ENCODE measurements at regions not wholly inside any gene's neighbourhood (a gene's known extent, or its start where the extent isn't known, plus 50 kb on each side); places are given as distances from the start of the nearest gene placed in this dataset.

DNA sequence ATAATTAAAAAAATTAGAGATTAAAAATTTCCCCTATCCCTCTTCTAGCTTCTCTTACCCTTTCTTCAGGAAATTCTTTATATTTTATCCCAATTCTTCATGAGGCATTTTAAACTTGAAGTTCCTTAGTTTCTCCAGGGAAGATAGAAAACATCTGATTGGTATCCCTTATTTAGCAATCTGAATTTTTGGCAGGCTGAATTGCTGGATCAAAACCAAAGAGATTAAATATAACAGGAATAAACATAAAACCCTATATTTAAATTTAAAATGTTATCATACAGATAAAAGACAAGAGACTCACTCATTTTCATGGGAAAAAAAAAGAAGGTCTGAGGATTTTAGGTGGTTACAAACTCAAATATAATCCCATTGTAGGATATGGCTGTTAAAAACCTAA, 204.2 kb downstream of the CHRM3 start:
- in situ Hi-C loops (cut with HindIII; ENCODE audit: low sequenced_read_pairs): no loop called here

- in situ Hi-C loops (cut with HindIII; ENCODE audit: low sequenced_read_pairs): no loop called here
These were observed 207.2 kb downstream of the CHRM3 start for GRCh38 chr1:239593527-239593926.

- in situ Hi-C loops (cut with HindIII; ENCODE audit: low sequenced_read_pairs): no loop called here
These were observed 214.2 kb downstream of the CHRM3 start for GRCh38 chr1:239600588-239600987.

DNA sequence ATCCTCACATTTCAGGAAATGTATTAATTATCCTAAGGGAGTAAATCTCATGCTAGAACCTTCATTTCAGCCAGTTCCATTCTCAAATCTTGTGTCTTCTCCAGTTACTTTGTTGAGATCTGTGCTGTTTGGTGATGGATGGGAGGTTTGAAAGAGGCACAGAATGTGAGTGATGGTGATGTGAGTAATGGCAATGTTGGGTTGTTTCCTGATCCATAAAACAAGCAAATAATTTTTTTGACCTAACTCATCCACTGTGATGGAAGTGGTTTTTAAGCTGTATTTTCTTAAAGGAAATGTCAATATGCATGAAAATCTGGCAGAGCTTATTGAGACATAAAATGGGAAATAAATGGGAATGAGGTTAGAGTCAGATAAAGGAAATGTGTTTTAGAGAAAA, 214.7 kb downstream of the CHRM3 start:
- in situ Hi-C loops (cut with HindIII; ENCODE audit: low sequenced_read_pairs): no loop called here

DNA sequence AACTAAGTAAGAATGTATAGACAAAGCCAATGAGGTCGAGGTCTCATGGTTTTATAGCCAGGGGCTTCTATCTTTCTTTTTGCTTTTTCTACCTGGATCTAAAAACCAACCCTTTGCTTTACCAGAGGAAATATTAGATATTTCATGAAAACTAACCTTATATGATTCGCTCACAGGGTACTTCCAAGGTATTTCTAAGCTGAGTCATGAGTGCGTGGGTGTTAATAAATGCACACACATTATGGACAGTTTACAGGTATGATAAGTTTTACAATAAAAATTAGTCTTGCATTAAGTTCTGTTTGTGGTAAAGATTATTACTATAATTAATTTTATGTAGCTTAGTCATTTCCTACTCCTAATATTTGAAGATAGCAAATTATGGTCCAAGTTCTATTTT, 217.2 kb downstream of the CHRM3 start:
- in situ Hi-C loops (cut with HindIII; ENCODE audit: low sequenced_read_pairs): no loop called here

DNA sequence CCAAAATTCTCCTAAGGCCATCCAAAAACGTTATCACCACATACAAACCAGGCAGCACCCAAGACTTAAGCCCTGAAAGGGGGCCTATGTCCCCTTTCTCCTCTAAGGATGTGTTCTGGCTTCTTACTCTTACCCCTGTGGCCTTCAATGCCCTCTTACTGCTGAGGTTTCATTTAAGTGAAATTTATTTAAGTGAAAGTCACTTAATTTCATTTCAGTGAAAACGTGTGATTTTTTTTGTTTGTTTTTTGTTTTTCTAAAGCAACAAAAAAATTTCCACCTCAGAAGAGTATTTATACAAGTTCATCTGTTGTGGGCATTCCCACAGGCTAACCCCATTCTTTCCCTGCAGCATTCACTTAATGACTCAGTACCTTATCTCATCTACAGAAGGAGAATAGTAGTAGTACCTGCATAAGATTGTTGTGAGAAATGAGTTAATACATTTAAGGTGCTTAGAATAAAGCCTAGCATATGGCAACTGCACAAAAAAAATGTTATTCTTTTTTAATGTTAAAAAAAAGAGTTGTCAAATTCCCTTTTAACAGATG, 220.6 kb downstream of the CHRM3 start:
- in situ Hi-C loops (cut with HindIII; ENCODE audit: low sequenced_read_pairs): no loop called here

GRCh38 chr1:239608469-239608868, 222.1 kb downstream of the CHRM3 start:
- in situ Hi-C loops (cut with HindIII; ENCODE audit: low sequenced_read_pairs): no loop called here

DNA sequence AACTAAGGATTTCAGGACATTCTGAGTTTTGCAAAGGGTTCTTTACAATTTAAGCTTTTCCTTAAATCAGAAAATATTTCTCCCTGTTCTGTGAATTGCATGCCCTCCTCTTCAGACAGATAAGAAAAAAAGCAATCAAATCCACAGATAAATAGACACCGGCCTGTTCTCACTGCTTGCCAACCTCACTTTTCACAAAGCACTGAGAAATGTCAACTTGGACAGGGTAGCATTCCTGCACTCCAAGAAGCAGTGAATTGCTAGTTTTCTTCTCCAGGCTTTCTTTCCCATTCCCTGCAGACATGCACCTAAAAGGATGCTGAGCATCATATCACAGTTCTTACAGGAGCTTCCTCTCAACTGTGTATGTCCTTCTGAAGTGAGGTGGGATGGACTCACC, 226.0 kb downstream of the CHRM3 start:
- in situ Hi-C loops (cut with HindIII; ENCODE audit: low sequenced_read_pairs): no loop called here

GRCh38 chr1:239616673-239617072, 230.3 kb downstream of the CHRM3 start:
- in situ Hi-C loops (cut with HindIII; ENCODE audit: low sequenced_read_pairs): no loop called here

DNA sequence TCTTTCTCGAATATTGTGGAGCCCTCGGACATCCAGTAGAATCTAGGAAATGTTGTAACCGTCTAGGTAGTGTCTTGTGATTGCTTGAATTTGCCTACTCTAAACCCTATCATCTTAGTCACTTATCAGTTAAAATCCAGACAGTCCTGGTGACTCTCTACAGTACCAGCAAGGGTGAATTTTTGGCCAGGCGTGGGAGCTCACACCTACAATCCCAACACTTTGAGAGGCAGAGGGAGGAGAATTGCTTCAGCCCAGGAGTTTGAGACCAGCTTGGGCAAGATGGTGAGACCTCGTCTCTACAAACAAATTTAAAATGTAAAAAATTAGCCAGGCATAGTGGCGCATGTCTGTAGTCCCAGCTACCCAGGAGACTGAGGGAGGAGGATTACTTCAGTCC, 230.9 kb downstream of the CHRM3 start:
- in situ Hi-C loops (cut with HindIII; ENCODE audit: low sequenced_read_pairs): no loop called here

- in situ Hi-C loops (cut with HindIII; ENCODE audit: low sequenced_read_pairs): no loop called here
These were observed 231.4 kb downstream of the CHRM3 start for GRCh38 chr1:239617731-239618130.

DNA sequence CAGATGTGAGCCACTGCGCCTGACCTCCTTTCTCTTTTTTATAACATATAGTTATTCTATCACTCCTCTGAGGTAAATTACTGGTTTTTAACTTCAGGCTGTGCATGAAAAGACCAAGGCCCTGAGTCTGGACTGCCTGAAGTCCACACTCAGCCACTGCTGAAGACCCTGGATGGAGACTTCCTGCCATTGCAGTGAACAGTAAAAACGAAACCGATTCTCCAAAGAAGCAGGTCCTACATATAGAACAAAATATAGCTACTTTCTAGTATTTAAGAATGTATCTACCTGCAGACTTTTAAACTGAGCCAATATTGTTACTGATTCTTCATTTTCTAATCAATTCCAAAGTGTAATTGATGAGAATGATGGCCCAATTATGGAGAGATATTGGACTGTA, 232.8 kb downstream of the CHRM3 start:
- in situ Hi-C loops (cut with HindIII; ENCODE audit: low sequenced_read_pairs): no loop called here

DNA sequence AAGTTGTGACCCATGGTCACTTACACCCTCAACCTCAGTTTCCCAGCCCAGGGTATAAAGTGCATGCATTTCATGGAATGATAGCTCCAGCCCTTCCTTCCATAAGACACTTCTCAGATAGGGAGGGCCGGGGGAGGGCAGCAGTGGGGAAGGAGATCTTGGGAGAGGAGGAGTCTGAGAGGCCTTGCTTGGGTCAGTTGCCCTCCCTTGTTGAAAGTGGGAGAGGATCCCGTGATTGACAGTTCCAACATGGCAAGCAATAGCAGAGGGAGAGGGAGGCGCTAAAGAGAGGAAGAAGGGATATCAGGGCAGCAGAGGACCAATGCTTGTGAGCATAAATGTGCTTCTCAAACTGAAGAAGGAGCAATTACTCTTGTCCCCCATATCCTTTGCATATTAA, 244.4 kb downstream of the CHRM3 start:
- in situ Hi-C loops (cut with HindIII; ENCODE audit: low sequenced_read_pairs): no loop called here

GRCh38 chr1:239633432-239633831, 247.1 kb downstream of the CHRM3 start:
- in situ Hi-C loops (cut with HindIII; ENCODE audit: low sequenced_read_pairs): no loop called here

- in situ Hi-C loops (cut with HindIII; ENCODE audit: low sequenced_read_pairs): no loop called here
These were observed 248.9 kb downstream of the CHRM3 start for GRCh38 chr1:239635276-239635675.

- in situ Hi-C loops (cut with HindIII; ENCODE audit: low sequenced_read_pairs): no loop called here
These were observed 250.0 kb downstream of the CHRM3 start for GRCh38 chr1:239636347-239636746.

DNA sequence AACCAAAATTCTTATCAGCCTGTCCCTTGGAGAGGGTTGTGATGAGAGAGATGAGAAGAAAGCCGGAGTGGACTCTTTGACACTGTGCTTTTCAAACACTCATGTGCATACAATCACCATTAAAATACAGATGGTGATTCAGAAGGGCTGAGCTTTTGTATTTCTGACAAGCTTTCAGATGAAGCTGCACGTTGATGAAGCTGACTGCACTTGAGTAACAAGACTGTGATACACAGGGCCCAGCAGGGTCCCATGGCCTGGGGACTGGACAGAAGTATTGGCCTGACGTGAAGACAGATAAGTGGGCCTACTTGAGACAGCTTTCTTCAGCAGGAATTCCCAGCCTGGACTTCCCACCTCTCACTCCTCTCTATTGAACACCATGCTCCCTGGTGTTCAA, 258.2 kb downstream of the CHRM3 start:
- in situ Hi-C loops (cut with HindIII; ENCODE audit: low sequenced_read_pairs): no loop called here

GRCh38 chr1:239647045-239647444, 260.7 kb downstream of the CHRM3 start:
- in situ Hi-C loops (cut with HindIII; ENCODE audit: low sequenced_read_pairs): no loop called here

DNA sequence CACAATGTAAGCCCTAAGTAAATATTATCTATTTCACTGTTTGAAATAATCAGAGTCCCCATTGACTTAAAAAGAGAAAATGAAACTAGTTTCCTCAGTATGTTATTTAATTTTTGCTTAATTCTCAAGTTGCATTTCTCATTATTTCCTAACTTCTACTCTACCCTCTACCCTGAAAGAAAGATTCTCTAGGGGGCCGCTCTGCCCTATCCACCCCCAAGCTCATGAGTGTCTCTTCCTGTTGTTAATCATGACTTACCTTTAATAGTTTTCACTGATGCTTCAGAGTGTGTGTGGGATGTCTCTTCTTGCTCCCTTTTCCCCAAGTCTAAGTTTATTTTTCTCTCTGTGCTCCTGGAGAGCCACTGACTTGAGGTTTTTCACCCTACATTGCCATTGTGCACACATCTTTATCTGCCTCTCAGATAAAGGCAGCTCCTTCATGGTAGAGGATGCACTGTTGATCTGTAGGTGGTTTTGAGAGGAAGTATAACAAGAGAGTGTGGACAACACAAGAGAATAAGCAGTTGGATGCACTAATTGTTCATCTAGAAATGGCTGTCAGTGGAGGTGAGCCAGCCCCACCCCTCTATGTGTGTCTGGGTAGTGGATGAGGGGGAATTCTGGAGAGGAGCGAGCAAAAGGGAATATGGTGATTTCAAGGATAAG, 261.7 kb downstream of the CHRM3 start:
- in situ Hi-C loops (cut with HindIII; ENCODE audit: low sequenced_read_pairs): no loop called here

- in situ Hi-C loops (cut with HindIII; ENCODE audit: low sequenced_read_pairs): no loop called here
These were observed 268.7 kb downstream of the CHRM3 start for GRCh38 chr1:239655023-239655422.

GRCh38 chr1:239657291-239657690, 270.9 kb downstream of the CHRM3 start:
- in situ Hi-C loops (cut with HindIII; ENCODE audit: low sequenced_read_pairs): no loop called here

DNA sequence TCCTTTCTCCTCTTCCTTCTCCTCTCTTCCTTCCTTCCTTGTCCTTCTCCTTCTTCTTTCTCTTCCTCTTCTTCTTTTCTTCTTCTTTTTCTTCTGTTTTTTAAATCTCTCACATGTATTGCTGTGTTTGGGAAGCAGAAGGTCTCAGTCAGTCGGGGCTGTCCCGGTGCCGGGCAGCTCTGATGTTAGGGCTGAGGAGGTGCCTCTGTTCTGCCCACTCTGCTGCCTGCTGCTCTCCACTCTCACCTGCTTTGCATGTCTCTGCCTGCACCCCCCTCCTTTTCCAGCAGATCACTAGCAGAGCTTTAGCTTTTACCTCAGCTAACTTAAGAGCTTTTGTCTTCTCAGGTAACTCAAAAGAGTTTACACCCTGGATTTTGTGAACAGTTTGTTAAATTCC, 276.6 kb downstream of the CHRM3 start:
- in situ Hi-C loops (cut with HindIII; ENCODE audit: low sequenced_read_pairs): no loop called here

- in situ Hi-C loops (cut with HindIII; ENCODE audit: low sequenced_read_pairs): no loop called here
These were observed 285.9 kb downstream of the CHRM3 start for GRCh38 chr1:239672256-239672655.
